OCI-LY3 (cell line): ENCODE measurements at regions not wholly inside any gene's neighbourhood (a gene's known extent, or its start where the extent isn't known, plus 50 kb on each side); places are given as distances from the start of the nearest gene placed in this dataset.

Experiments used
- CTCF ChIP-seq: fragments of 200-600, 300-600 bp; sonication (generic); IDR thresholded peaks from 2 replicates; pipeline ENCODE4 v1.5.1; 2014; ENCODE audit warnings: antibody characterized with exemption, low read length, low read depth
- EZH2phosphoT487 ChIP-seq: fragments of 200-600 bp; shearing (Covaris generic); IDR thresholded peaks from 2 replicates; pipeline ENCODE4 v1.6.1; 2018; ENCODE audit warnings: antibody characterized with exemption, mixed run types, low read depth

GRCh38 chrX:109077788-109078187 lies 341.4 kb upstream of the IRS4 start:
- TF ChIP-seq CTCF (no peak), EZH2phosphoT487 (no peak)
